Sciatic nerve (tissue), 2 donors: ENCODE measurements at regions not wholly inside any gene's neighbourhood (a gene's known extent, or its start where the extent isn't known, plus 50 kb on each side); places are given as distances from the start of the nearest gene placed in this dataset.
"Not testable (repeated sequence)": the region's sequence is repeated elsewhere in the genome, so short reads cannot be mapped to it uniquely, and the experiment has no call there.

ENCODE experiments used
- ATAC-seq: fragments of 200-7000 bp; cut with Tn5 transposase; one replicate; pipeline ENCODE4 v1.9.1; 2020; ENCODE audit warnings: mild to moderate bottlenecking, moderate library complexity
- DNase-seq: peaks from one replicate; pipeline ENCODE4 v3.0.0-alpha.2; 2020; ENCODE audit warnings: low spot score
- intact Hi-C: fragments of 100-400 bp; cut with DNase I; formaldehyde crosslinking; loops from one replicate; pipeline ENCODE4 v1.14.2; 2022
- donor health status: DM: no; HTN: no; CAD: no.
- donor health status: DM: no; HTN: no; CAD: no.

GRCh38 chr5:171540865-171541264, 121.4 kb downstream of the FGF18 start:
- ATAC-seq: no peak
- DNase-seq: no peak
- intact Hi-C loops: no loop called here

- ATAC-seq (peak; percentile 67), DNase-seq (no peak)
Measured at GRCh38 chr5:171541341-171541776, 121.9 kb downstream of the FGF18 start.

GRCh38 chr5:171542525-171543140, 123.2 kb downstream of the FGF18 start:
- intact Hi-C loops: no loop called here
- ATAC-seq (peak; percentile 61), DNase-seq (no peak)

More at GRCh38 chr5:171541341-171541776, 121.9 kb downstream of the FGF18 start:
- intact Hi-C loops: no loop called here

- intact Hi-C loops: no loop called here
- ATAC-seq (peak; percentile 14), DNase-seq (no peak)
Measured at GRCh38 chr5:171543148-171543815, 123.8 kb downstream of the FGF18 start.

- intact Hi-C loops: no loop called here
- no peak for DNase-seq
- no peak for ATAC-seq
Measured at GRCh38 chr5:171544913-171545765, 125.7 kb downstream of the FGF18 start.

- ATAC-seq: peak; percentile 62
- no peak for DNase-seq
- intact Hi-C loops: no loop called here
Measured at GRCh38 chr5:171549274-171549673, 129.8 kb downstream of the FGF18 start.

GRCh38 chr5:171553817-171554216, 134.4 kb downstream of the FGF18 start:
- DNase-seq, intact Hi-C loops, ATAC-seq: not testable (repeated sequence)

GRCh38 chr5:171555160-171555559, 135.7 kb downstream of the FGF18 start:
- ATAC-seq: no peak
- intact Hi-C loops: no loop called here
- no peak for DNase-seq

- DNase-seq (no peak), ATAC-seq (no peak)
- intact Hi-C loops: no loop called here
Measured at GRCh38 chr5:171562822-171563221, 143.4 kb downstream of the FGF18 start.

- ATAC-seq (no peak), DNase-seq (no peak)
- intact Hi-C loops: no loop called here
Measured at GRCh38 chr5:171568389-171568788, 148.9 kb downstream of the FGF18 start.

GRCh38 chr5:171569065-171569712, 149.7 kb downstream of the FGF18 start:
- DNase-seq (no peak), ATAC-seq (no peak)
- intact Hi-C loops: no loop called here

- intact Hi-C loops: no loop called here
- ATAC-seq (no peak), DNase-seq (no peak)
Measured at GRCh38 chr5:171570244-171570825, 150.9 kb downstream of the FGF18 start.

GRCh38 chr5:171571663-171572062, 152.2 kb downstream of the FGF18 start:
- no peak for ATAC-seq
- DNase-seq: no peak
- intact Hi-C loops: no loop called here

- DNase-seq (no peak), ATAC-seq (no peak)
- intact Hi-C loops: no loop called here
Measured at GRCh38 chr5:171573021-171573420, 153.6 kb downstream of the FGF18 start.

GRCh38 chr5:171573451-171574225, 154.2 kb downstream of the FGF18 start:
- DNase-seq (no peak), ATAC-seq (peak; percentile 7)
- intact Hi-C loops: no loop called here

- no peak for DNase-seq
- ATAC-seq: peak; percentile 40
- intact Hi-C loops: no loop called here
Measured at GRCh38 chr5:171574376-171574775, 154.9 kb downstream of the FGF18 start.

- DNase-seq: no peak
- intact Hi-C loops: no loop called here
- no peak for ATAC-seq
Measured at GRCh38 chr5:171575386-171575785, 155.9 kb downstream of the FGF18 start.

- intact Hi-C loops: no loop called here
- no peak for ATAC-seq
- DNase-seq: no peak
Measured at GRCh38 chr5:171575808-171576207, 156.4 kb downstream of the FGF18 start.
